HG03066 (cell line): ENCODE measurements at regions not wholly inside any gene's neighbourhood (a gene's known extent, or its start where the extent isn't known, plus 50 kb on each side); places are given as distances from the start of the nearest gene placed in this dataset.

Experiments used
- ATAC-seq: cut with Tn5 transposase; IDR thresholded peaks from one replicate; pipeline ENCODE4 v1.9.1; 2021; ENCODE audit warnings: low read depth; ENCODE audit not compliant: unreplicated experiment

- ATAC-seq = no peak
Observed at GRCh38 chr6:760982-761955, 68.3 kb upstream of the EXOC2 start.

DNA sequence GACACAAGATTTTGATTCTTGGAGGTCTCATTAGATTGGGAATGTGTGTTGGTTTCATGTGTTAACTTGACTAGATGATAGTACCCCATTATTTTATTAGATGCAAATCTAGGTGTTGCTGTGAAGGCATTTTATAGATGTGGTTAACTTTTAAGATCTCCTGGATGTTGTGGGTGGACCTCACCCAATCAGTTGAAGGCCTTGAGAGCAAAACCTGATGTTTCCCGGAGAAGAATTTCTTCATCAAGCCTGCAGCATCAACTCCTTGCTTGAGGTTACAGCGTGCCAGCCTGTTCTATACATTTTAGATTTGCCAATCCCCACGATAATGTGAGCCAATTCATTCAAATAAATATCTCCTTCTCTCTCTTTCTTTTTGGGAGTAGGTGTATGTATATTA is 66.8 kb upstream of the EXOC2 start:
- ATAC-seq = no peak

DNA sequence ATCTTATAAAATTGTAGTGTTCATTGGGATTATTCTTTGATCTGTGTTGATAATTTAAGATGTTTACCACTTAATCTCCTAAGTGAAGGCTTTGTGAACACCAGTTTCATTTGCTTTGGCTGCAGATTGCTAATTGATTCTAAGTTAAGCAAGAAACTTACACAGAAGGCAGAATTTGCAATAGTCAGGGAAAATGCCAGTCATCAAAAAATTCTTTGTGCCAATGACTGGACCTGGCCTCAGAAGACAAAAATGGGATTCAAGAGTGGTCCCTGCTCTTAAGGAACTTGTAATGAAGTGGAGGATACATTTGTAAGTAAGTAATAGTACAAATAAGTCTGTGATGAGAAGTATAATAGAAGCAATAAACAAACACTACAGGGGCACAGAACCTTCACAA is 63.3 kb upstream of the EXOC2 start:
- no peak for ATAC-seq

DNA sequence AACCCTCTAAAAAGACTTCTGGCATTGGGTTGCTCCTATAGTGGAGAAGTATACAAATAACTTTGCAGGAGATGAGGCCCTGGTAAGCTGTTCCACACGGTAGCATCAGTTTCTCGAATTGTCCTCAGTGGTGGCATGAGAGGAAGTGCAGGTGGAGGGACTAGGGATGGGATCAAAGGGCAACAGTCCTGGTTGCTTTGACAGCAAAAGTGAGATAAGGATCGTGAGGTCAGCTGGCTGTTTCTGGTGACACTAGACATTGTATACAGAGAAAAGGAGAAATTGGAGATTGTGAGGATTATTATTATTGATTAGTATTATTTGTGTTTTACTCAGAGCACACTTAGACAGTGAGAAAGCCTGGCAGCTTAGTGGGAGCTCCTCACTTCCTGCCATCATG is 61.3 kb upstream of the EXOC2 start:
- ATAC-seq = no peak

GRCh38 chr6:753486-753885 is 60.5 kb upstream of the EXOC2 start:
- no peak for ATAC-seq

- ATAC-seq = no peak
Observed at GRCh38 chr6:752438-752837, 59.5 kb upstream of the EXOC2 start.

DNA sequence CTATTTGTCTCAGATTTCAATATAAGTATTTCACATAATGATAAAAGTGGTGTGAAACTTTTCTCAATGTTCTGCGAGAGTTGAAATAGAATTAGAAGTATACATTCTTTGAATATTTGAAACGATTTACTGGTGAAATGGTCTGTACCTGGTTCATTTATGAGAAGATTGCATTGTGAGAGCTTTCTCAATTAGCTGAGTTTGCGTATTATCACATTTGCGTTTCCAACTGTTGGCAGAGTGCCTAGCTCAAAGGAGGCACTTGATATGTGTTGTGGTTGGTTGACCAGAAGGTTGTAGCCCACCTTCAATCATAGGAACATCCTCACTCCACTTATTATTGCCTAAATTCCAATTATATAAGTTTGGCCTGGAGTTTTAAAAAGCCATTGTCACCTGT is 58.8 kb upstream of the EXOC2 start:
- no peak for ATAC-seq

GRCh38 chr6:747921-748320 is 55.0 kb upstream of the EXOC2 start:
- ATAC-seq = no peak

GRCh38 chr6:747028-747427 is 54.1 kb upstream of the EXOC2 start:
- ATAC-seq = no peak

DNA sequence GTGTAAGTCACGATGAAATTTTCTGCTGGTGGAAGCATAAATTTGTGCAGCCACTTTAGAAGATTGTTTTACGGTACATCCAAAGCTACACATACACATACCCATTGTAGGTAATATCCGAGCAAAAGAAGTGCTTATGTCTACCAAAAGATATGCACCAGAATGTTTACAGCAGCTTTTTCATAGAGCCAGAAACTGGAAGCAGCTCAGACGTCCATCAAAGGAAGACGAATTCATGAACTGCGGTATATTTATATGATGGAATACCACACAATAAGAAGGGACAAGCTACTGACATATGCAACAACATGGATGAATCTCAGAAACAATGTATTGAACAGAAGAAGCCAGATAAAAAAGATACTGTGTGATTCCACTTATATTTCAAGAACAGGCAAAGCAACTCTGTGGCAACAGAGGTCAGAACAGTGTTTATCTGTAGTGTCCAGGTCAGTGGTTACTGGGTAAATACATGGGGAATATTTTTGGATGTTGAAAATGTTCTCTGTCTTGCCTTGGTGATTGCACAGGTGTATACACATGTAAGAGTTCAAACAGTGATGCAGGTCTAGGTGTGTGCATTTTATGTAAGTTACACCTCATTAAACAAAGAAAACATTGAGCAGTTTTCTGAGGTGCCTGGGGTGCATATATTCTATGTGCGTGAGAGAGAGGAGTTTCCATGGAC is 51.9 kb upstream of the EXOC2 start:
- no peak for ATAC-seq

GRCh38 chr6:743320-744096 is 50.6 kb upstream of the EXOC2 start:
- ATAC-seq = no peak
